H1 (cell line): ENCODE measurements at regions not wholly inside any gene's neighbourhood (a gene's known extent, or its start where the extent isn't known, plus 50 kb on each side); places are given as distances from the start of the nearest gene placed in this dataset.
"Not testable (repeated sequence)": the region's sequence is repeated elsewhere in the genome, so short reads cannot be mapped to it uniquely, and the experiment has no call there.

Experiments
- CTCF ChIA-PET: fragments of 300-600 bp; sonication (Branson Sonifier 250); formaldehyde crosslinking; loops from one replicate; lab custom pipeline; 2021; ENCODE audit not compliant: partially characterized antibody; lab: Charles Lee
- POLR2A ChIA-PET: fragments of 300-600 bp; sonication (Branson Sonifier 250); formaldehyde crosslinking; loops from one replicate; lab custom pipeline; 2021; ENCODE audit warnings: inconsistent platforms; ENCODE audit not compliant: partially characterized antibody; lab: Charles Lee
- DNase-seq, 2 experiments: peaks; one replicate each; pipeline versions ENCODE4 v3.0.0 to v3.0.0-alpha.2; 2010 to 2022; ENCODE audit warnings: low spot score in 2 of 2, low read depth in 1 of 2, mixed read lengths in 1 of 2
- FAIRE-seq: peaks from 2 replicates; lab custom pipeline; 2011; peaks lifted over from hg19 to GRCh38; lab: Jason Lieb, UNC
- H2AFZ ChIP-seq: 2 replicates; pipeline ENCODE4 v1.8.1; 2012; ENCODE audit warnings: low read length, inconsistent platforms
- H2AK5ac ChIP-seq: 2 replicates; pipeline ENCODE4 v1.6.1; 2013; ENCODE audit warnings: low read depth, low read length
- H2BK120ac ChIP-seq: replicated peaks from 2 replicates; pipeline ENCODE3; 2013; ENCODE audit warnings: low read depth, low read length, inconsistent platforms
- H2BK12ac ChIP-seq: 2 replicates; pipeline ENCODE4 v1.6.1; 2013; ENCODE audit warnings: low read depth, low read length
- H2BK15ac ChIP-seq: 2 replicates; pipeline ENCODE4 v1.6.1; 2013; ENCODE audit warnings: low read length
- H2BK20ac ChIP-seq: 2 replicates; pipeline ENCODE4 v1.6.1; 2013; ENCODE audit warnings: low read length
- H2BK5ac ChIP-seq: 2 replicates; pipeline ENCODE4 v1.6.1; 2013; ENCODE audit warnings: low read depth, low read length
- H3K14ac ChIP-seq: 2 replicates; pipeline ENCODE4 v1.6.1; 2013; ENCODE audit warnings: inconsistent platforms; ENCODE audit not compliant: insufficient read length
- H3K18ac ChIP-seq: 2 replicates; pipeline ENCODE4 v1.6.1; 2013; ENCODE audit warnings: low read length; ENCODE audit errors: extremely low read depth
- H3K23ac ChIP-seq: 2 replicates; pipeline ENCODE4 v1.6.1; 2013; ENCODE audit warnings: inconsistent platforms; ENCODE audit not compliant: insufficient read length
- H3K23me2 ChIP-seq: 2 replicates; pipeline ENCODE4 v1.6.1; 2013; ENCODE audit warnings: low read depth, low read length
- H3K27ac ChIP-seq: 2 replicates; pipeline ENCODE4 v1.6.1; 2011; ENCODE audit warnings: low read depth, low read length, inconsistent platforms
- H3K27me3 ChIP-seq, 4 experiments: replicated peaks in 1 of 4; 1 replicate in 1 of 4; 2 replicates in 3 of 4; pipeline versions ENCODE4 v1.6.1 to v1.8.1; 2011 to 2013; ENCODE audit warnings: low read length in 3 of 4, mild to moderate bottlenecking in 3 of 4, inconsistent platforms in 2 of 4, mixed read lengths in 2 of 4, moderate library complexity in 1 of 4; ENCODE audit not compliant: control insufficient read depth in 3 of 4, insufficient read depth in 3 of 4; ENCODE audit errors: extremely low read depth in 1 of 4
- H3K36me3 ChIP-seq, 4 experiments: 2 replicates each; pipeline versions ENCODE4 v1.6.1 to v1.8.1; 2011 to 2013; ENCODE audit warnings: mild to moderate bottlenecking in 4 of 4, low read length in 3 of 4, moderate library complexity in 2 of 4, control low read depth in 1 of 4, inconsistent platforms in 1 of 4; ENCODE audit not compliant: insufficient read depth in 4 of 4, control insufficient read depth in 2 of 4
- H3K4ac ChIP-seq: replicated peaks from 2 replicates; pipeline ENCODE3; 2013; ENCODE audit warnings: low read length, low read depth, mixed read lengths, inconsistent platforms; ENCODE audit not compliant: insufficient read length
- H3K4me1 ChIP-seq, 4 experiments: replicated peaks in 1 of 4; 1 replicate in 1 of 4; 2 replicates in 3 of 4; pipeline versions ENCODE4 v1.6.1 to v1.8.1; 2011 to 2013; ENCODE audit warnings: low read length in 3 of 4, inconsistent platforms in 2 of 4, mixed read lengths in 1 of 4; ENCODE audit not compliant: insufficient read depth in 4 of 4, control insufficient read depth in 3 of 4
- H3K4me2 ChIP-seq, 2 experiments: 2 replicates each; pipeline versions ENCODE4 v1.6.1 to v1.8.1; 2011 to 2013; ENCODE audit warnings: low read depth in 2 of 2, low read length in 2 of 2, control low read depth in 1 of 2, inconsistent platforms in 1 of 2, mild to moderate bottlenecking in 1 of 2; ENCODE audit not compliant: insufficient read depth in 1 of 2
- H3K4me3 ChIP-seq, 4 experiments: fragments of 200-600, 300-600 bp in 1 of 4; sonication (generic), shearing (Covaris generic), sonication (Bioruptor Twin) in 1 of 4; 2 replicates each; pipeline versions ENCODE4 v1.5.1 to v1.8.1; 2011 to 2016; ENCODE audit warnings: low read length in 4 of 4, low read depth in 3 of 4, control low read depth in 2 of 4, inconsistent platforms in 2 of 4, mild to moderate bottlenecking in 2 of 4, mixed read lengths in 1 of 4, moderate library complexity in 1 of 4; ENCODE audit not compliant: insufficient read depth in 2 of 4; ENCODE audit errors: extremely low read depth in 1 of 4
- H3K56ac ChIP-seq: replicated peaks from 2 replicates; pipeline ENCODE3; 2013; ENCODE audit warnings: low read depth, mild to moderate bottlenecking, mixed read lengths, low read length, inconsistent platforms; ENCODE audit not compliant: insufficient read length
- H3K79me1 ChIP-seq: 2 replicates; pipeline ENCODE4 v1.6.1; 2013; ENCODE audit warnings: low read depth, low read length, control low read depth
- H3K79me2 ChIP-seq, 2 experiments: 2 replicates each; pipeline versions ENCODE4 v1.6.1 to v1.8.1; 2012 to 2013; ENCODE audit warnings: low read length in 2 of 2, mild to moderate bottlenecking in 2 of 2, inconsistent platforms in 1 of 2; ENCODE audit not compliant: insufficient read depth in 2 of 2, control insufficient read depth in 1 of 2
- H3K9ac ChIP-seq, 4 experiments: replicated peaks in 1 of 4; 1 replicate in 1 of 4; 2 replicates in 3 of 4; pipeline versions ENCODE4 v1.6.1 to v1.8.1; 2011 to 2013; ENCODE audit warnings: low read depth in 3 of 4, low read length in 3 of 4, control low read depth in 2 of 4, mild to moderate bottlenecking in 2 of 4, moderate library complexity in 2 of 4, inconsistent platforms in 1 of 4; ENCODE audit errors: extremely low read depth in 1 of 4
- H3K9me3 ChIP-seq, 2 experiments: 2 replicates each; pipeline versions ENCODE4 v1.6.1 to v1.8.1; 2012 to 2013; ENCODE audit warnings: mild to moderate bottlenecking in 2 of 2, moderate library complexity in 2 of 2, control low read depth in 1 of 2, inconsistent platforms in 1 of 2, low read depth in 1 of 2, low read length in 1 of 2, mixed read lengths in 1 of 2; ENCODE audit not compliant: insufficient read depth in 2 of 2
- H4K20me1 ChIP-seq, 2 experiments: replicated peaks in 1 of 2; 2 replicates each; pipeline versions ENCODE3 to v1.8.1; 2011 to 2013; ENCODE audit warnings: inconsistent platforms in 2 of 2, low read length in 2 of 2, mild to moderate bottlenecking in 1 of 2; ENCODE audit not compliant: insufficient read depth in 2 of 2, control insufficient read depth in 1 of 2
- H4K5ac ChIP-seq: 2 replicates; pipeline ENCODE4 v1.6.1; 2013; ENCODE audit warnings: low read length, low read depth, mixed read lengths, inconsistent platforms; ENCODE audit not compliant: insufficient read length
- H4K8ac ChIP-seq: 2 replicates; pipeline ENCODE4 v1.8.0; 2013; ENCODE audit warnings: mild to moderate bottlenecking, moderate library complexity, low read length, inconsistent platforms; ENCODE audit not compliant: insufficient read depth; ENCODE audit errors: extremely low read depth
- H4K91ac ChIP-seq: replicated peaks from 2 replicates; pipeline ENCODE3; 2013; ENCODE audit warnings: low read length, mixed read lengths, inconsistent platforms; ENCODE audit not compliant: insufficient read length
- WGBS, 2 experiments: shearing (Covaris generic) in 1 of 2; methylation state at CpG; one replicate each; pipeline versions ENCODE4 v1.1.6 to v1.1.7; 2013 to 2015; ENCODE audit warnings: low lambda C conversion rate in 2 of 2, mixed read lengths in 2 of 2, inconsistent platforms in 1 of 2, low coverage in 1 of 2, missing lambda C conversion rate in 1 of 2; ENCODE audit not compliant: insufficient replicate concordance in 2 of 2, insufficient coverage in 1 of 2, insufficient read length in 1 of 2; ENCODE audit errors: extremely low coverage in 1 of 2, missing lambda C conversion rate in 1 of 2; 5-methylcytosine and 5-hydroxymethylcytosine counted together

DNA sequence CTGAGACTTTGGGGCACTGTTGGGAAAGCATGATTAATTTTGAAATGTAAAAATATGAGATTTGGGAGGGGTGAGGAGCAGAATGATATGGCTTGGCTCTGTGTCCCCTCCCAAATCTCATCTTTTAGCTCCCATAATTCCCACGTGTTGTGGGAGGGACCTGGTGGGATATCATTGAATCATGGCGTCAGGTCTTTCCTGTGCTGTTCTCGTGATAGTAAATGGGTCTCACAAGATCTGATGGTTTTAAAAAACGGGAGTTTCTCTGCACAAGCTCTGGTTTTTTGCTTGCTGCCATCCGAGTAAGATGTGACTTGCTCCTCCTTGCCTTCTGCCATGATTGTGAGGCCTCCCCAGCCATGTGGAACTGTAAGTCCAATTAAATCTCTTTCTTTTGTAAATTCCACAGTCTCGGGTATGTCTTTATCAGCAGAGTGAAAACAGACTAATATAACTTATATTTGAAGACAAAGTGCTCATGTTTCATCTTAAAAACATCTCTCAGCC is 546.0 kb upstream of the NECTIN3 start:
- H2BK20ac ChIP-seq, H3K4me1 ChIP-seq, H2BK5ac ChIP-seq, H3K79me1 ChIP-seq, H3K56ac ChIP-seq, H3K18ac ChIP-seq, POLR2A ChIA-PET, H3K4ac ChIP-seq, FAIRE-seq, H4K91ac ChIP-seq, H3K14ac ChIP-seq, H3K23me2 ChIP-seq, H3K4me3 ChIP-seq, H3K9ac ChIP-seq, H3K23ac ChIP-seq, H3K27me3 ChIP-seq, H2AFZ ChIP-seq, H2BK120ac ChIP-seq, CTCF ChIA-PET, DNase-seq, H2BK12ac ChIP-seq, H3K4me2 ChIP-seq, H3K79me2 ChIP-seq, H2AK5ac ChIP-seq, H4K5ac ChIP-seq, H2BK15ac ChIP-seq, H3K36me3 ChIP-seq, H3K27ac ChIP-seq, H4K20me1 ChIP-seq, H4K8ac ChIP-seq: not testable (repeated sequence)
- WGBS, 2 experiments: 77% methylated on average over 6 of the region's 6 CpGs; no CpG with 5 or more reads in 1 of the 2 experiments
- H3K9me3 ChIP-seq: peaks cover 4 to 11% of the 10 kb centered on the region in 2 experiments
